WTC11 (cell line): ENCODE measurements at regions not wholly inside any gene's neighbourhood (a gene's known extent, or its start where the extent isn't known, plus 50 kb on each side); places are given as distances from the start of the nearest gene placed in this dataset.

Experiments used
- ATAC-seq: fragments of 200-7000 bp; cut with Tn5 transposase; 2 replicates; pipeline ENCODE4 v1.10.0; 2021; ENCODE audit warnings: mild to moderate bottlenecking, moderate library complexity
- CTCF ChIA-PET: fragments of 300-600 bp; sonication (Branson Sonifier 250); formaldehyde crosslinking; loops from one replicate; lab custom pipeline; 2021; ENCODE audit warnings: antibody characterized with exemption; lab: Charles Lee
- POLR2A ChIA-PET: fragments of 350-600 bp; sonication (Branson Sonifier 250); formaldehyde crosslinking; loops from one replicate; lab custom pipeline; 2021; ENCODE audit warnings: antibody characterized with exemption; lab: Charles Lee
- DNase-seq: peaks from one replicate; pipeline ENCODE4 v3.0.0; 2021; ENCODE audit warnings: low spot score
- H3K27ac Mint-ChIP-seq: 2 replicates; pipeline ENCODE4 v1.8.0; 2021; ENCODE audit warnings: mixed read lengths
- H3K27me3 Mint-ChIP-seq: 2 replicates; pipeline ENCODE4 v1.8.0; 2021; ENCODE audit warnings: low read depth, mild to moderate bottlenecking, moderate library complexity, mixed read lengths
- H3K36me3 Mint-ChIP-seq: 2 replicates; pipeline ENCODE4 v1.8.0; 2021; ENCODE audit warnings: mixed read lengths
- H3K4me1 Mint-ChIP-seq: 2 replicates; pipeline ENCODE4 v1.8.0; 2022; ENCODE audit warnings: mixed read lengths
- H3K4me3 Mint-ChIP-seq: 2 replicates; pipeline ENCODE4 v1.8.0; 2021; ENCODE audit warnings: mild to moderate bottlenecking, moderate library complexity, mixed read lengths
- H3K9me3 Mint-ChIP-seq: 2 replicates; pipeline ENCODE4 v1.8.0; 2021; ENCODE audit warnings: mixed read lengths
- CREB1 ChIP-seq: sonication (generic); formaldehyde crosslinking; IDR thresholded peaks from 2 replicates; pipeline ENCODE4 v1.8.0; 2023; ENCODE audit warnings: mild to moderate bottlenecking, missing genetic modification reagents
- ETV6 ChIP-seq: sonication (generic); formaldehyde crosslinking; IDR thresholded peaks from 2 replicates; pipeline ENCODE4 v1.8.1; 2022; ENCODE audit warnings: mild to moderate bottlenecking, missing genetic modification reagents
- GRHL2 ChIP-seq: fragments of 250-450 bp; sonication (Bioruptor Pico); IDR thresholded peaks from 2 replicates; pipeline ENCODE4 v1.8.0; 2022; ENCODE audit warnings: mild to moderate bottlenecking, moderate library complexity; ENCODE audit not compliant: insufficient replicate concordance, severe bottlenecking
- HMGA2 ChIP-seq: fragments of 250-450 bp; sonication (Bioruptor Pico); IDR thresholded peaks from 2 replicates; pipeline ENCODE4 v1.4.0; 2021; ENCODE audit warnings: mild to moderate bottlenecking, moderate library complexity
- IRF2 ChIP-seq: sonication (generic); formaldehyde crosslinking; IDR thresholded peaks from 2 replicates; pipeline ENCODE4 v1.8.0; 2022; ENCODE audit warnings: low read depth, missing genetic modification reagents, borderline replicate concordance
- KAT7 ChIP-seq: sonication (generic); formaldehyde crosslinking; IDR thresholded peaks from 2 replicates; pipeline ENCODE4 v1.8.1; 2023; ENCODE audit warnings: missing genetic modification reagents, mild to moderate bottlenecking, borderline replicate concordance
- MXD4 ChIP-seq: fragments of 250-450 bp; sonication (Bioruptor Pico); IDR thresholded peaks from 2 replicates; pipeline ENCODE4 v1.8.0; 2021; ENCODE audit warnings: mild to moderate bottlenecking, moderate library complexity, borderline replicate concordance
- NFYB ChIP-seq: sonication (generic); formaldehyde crosslinking; conservative IDR thresholded peaks from 2 replicates; pipeline ENCODE4 v1.8.0; 2022; ENCODE audit warnings: low read depth, missing genetic modification reagents
- PREB ChIP-seq: sonication (generic); formaldehyde crosslinking; IDR thresholded peaks from 2 replicates; pipeline ENCODE4 v1.8.1; 2022; ENCODE audit warnings: mild to moderate bottlenecking, missing genetic modification reagents, moderate library complexity, borderline replicate concordance
- SMAD4 ChIP-seq: sonication (generic); formaldehyde crosslinking; IDR thresholded peaks from 2 replicates; pipeline ENCODE4 v1.8.0; 2022; ENCODE audit warnings: mild to moderate bottlenecking, missing genetic modification reagents
- TEAD4 ChIP-seq: sonication (generic); formaldehyde crosslinking; IDR thresholded peaks from 2 replicates; pipeline ENCODE4 v1.8.0; 2022; ENCODE audit warnings: mild to moderate bottlenecking, missing genetic modification reagents
- TP53 ChIP-seq: sonication (generic); formaldehyde crosslinking; IDR thresholded peaks from 2 replicates; pipeline ENCODE4 v1.8.1; 2023; ENCODE audit warnings: mild to moderate bottlenecking, missing genetic modification reagents
- ZNF121 ChIP-seq: sonication (generic); formaldehyde crosslinking; IDR thresholded peaks from 2 replicates; pipeline ENCODE4 v1.8.0; 2023; ENCODE audit warnings: missing genetic modification reagents
- ZNF232 ChIP-seq: sonication (generic); formaldehyde crosslinking; IDR thresholded peaks from 2 replicates; pipeline ENCODE4 v1.8.0; 2022; ENCODE audit warnings: mild to moderate bottlenecking, missing genetic modification reagents
- ZNF423 ChIP-seq: fragments of 250-450 bp; sonication (Bioruptor Pico); IDR thresholded peaks from 2 replicates; pipeline ENCODE4 v2.1.2; 2022; ENCODE audit warnings: mild to moderate bottlenecking, moderate library complexity
- ZNF512 ChIP-seq: sonication (generic); formaldehyde crosslinking; IDR thresholded peaks from 2 replicates; pipeline ENCODE4 v1.8.1; 2022; ENCODE audit warnings: missing genetic modification reagents, borderline replicate concordance
- TF ChIP-seq, protein P1 (sequence below): sonication (generic); formaldehyde crosslinking; IDR thresholded peaks from 2 replicates; pipeline ENCODE4 v1.8.0; 2023; ENCODE audit warnings: missing genetic modification reagents
- TF ChIP-seq, protein P2 (sequence below): sonication (generic); formaldehyde crosslinking; IDR thresholded peaks from 2 replicates; pipeline ENCODE4 v1.8.0; 2022; ENCODE audit warnings: mild to moderate bottlenecking, missing genetic modification reagents
- TF ChIP-seq, protein P3 (sequence below): fragments of 200-600 bp; IDR thresholded peaks from 2 replicates; pipeline ENCODE4 v1.8.0; 2022; ENCODE audit warnings: antibody characterized with exemption
- TF ChIP-seq, protein P4 (sequence below): sonication (generic); formaldehyde crosslinking; IDR thresholded peaks from 2 replicates; pipeline ENCODE4 v1.8.0; 2023; ENCODE audit warnings: missing genetic modification reagents, mild to moderate bottlenecking, borderline replicate concordance

DNA sequence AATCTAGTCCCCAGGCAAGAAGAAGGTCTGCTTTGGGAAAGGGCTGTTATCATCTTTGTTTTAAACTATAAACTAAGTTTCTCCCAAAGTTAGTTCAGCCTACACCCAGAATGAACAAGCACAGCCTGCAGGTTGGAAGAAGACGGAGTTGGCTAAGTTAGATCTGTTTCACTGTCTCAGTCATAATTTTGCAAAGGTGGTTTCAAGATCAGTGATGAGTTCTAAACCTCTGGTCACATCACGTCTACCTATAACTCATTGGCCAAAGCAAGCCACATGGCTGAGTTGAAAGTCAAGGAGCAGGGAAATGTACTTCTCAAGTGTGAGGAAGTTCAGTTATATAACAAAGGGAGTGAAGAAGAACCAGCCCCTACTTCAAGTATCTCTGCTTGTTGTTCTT, 50.5 kb upstream of the ECI2 start:
- peaks cover 32% of the 10 kb centered on the region for H3K9me3 Mint-ChIP-seq
- no peak overlapping the region for H3K4me3 Mint-ChIP-seq
- TF ChIP-seq ZNF423: no peak
- no peak for TF ChIP-seq TP53
- no peak for TF ChIP-seq SMAD4 (CRISPR knock-in tag)
- TF ChIP-seq ZNF121 (CRISPR knock-in tag): no peak
- TF ChIP-seq MXD4 (CRISPR knock-in tag): no peak
- TF ChIP-seq TEAD4: no peak
- no peak for TF ChIP-seq NFYB (CRISPR knock-in tag)
- TF ChIP-seq, protein P1, sequence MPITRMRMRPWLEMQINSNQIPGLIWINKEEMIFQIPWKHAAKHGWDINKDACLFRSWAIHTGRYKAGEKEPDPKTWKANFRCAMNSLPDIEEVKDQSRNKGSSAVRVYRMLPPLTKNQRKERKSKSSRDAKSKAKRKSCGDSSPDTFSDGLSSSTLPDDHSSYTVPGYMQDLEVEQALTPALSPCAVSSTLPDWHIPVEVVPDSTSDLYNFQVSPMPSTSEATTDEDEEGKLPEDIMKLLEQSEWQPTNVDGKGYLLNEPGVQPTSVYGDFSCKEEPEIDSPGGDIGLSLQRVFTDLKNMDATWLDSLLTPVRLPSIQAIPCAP (CRISPR knock-in tag): no peak
- TF ChIP-seq, protein P2, sequence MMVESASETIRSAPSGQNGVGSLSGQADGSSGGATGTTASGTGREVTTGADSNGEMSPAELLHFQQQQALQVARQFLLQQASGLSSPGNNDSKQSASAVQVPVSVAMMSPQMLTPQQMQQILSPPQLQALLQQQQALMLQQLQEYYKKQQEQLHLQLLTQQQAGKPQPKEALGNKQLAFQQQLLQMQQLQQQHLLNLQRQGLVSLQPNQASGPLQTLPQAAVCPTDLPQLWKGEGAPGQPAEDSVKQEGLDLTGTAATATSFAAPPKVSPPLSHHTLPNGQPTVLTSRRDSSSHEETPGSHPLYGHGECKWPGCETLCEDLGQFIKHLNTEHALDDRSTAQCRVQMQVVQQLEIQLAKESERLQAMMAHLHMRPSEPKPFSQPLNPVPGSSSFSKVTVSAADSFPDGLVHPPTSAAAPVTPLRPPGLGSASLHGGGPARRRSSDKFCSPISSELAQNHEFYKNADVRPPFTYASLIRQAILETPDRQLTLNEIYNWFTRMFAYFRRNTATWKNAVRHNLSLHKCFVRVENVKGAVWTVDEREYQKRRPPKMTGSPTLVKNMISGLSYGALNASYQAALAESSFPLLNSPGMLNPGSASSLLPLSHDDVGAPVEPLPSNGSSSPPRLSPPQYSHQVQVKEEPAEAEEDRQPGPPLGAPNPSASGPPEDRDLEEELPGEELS (CRISPR knock-in tag): no peak
- no peak for TF ChIP-seq ZNF232 (CRISPR knock-in tag)
- TF ChIP-seq PREB (CRISPR knock-in tag): no peak
- no peak for TF ChIP-seq IRF2
- TF ChIP-seq KAT7 (CRISPR knock-in tag): no peak
- no peak for TF ChIP-seq GRHL2 (CRISPR knock-in tag)
- TF ChIP-seq ETV6 (CRISPR knock-in tag): no peak
- TF ChIP-seq HMGA2: no peak
- TF ChIP-seq ZNF512 (CRISPR knock-in tag): no peak
- TF ChIP-seq, protein P3, sequence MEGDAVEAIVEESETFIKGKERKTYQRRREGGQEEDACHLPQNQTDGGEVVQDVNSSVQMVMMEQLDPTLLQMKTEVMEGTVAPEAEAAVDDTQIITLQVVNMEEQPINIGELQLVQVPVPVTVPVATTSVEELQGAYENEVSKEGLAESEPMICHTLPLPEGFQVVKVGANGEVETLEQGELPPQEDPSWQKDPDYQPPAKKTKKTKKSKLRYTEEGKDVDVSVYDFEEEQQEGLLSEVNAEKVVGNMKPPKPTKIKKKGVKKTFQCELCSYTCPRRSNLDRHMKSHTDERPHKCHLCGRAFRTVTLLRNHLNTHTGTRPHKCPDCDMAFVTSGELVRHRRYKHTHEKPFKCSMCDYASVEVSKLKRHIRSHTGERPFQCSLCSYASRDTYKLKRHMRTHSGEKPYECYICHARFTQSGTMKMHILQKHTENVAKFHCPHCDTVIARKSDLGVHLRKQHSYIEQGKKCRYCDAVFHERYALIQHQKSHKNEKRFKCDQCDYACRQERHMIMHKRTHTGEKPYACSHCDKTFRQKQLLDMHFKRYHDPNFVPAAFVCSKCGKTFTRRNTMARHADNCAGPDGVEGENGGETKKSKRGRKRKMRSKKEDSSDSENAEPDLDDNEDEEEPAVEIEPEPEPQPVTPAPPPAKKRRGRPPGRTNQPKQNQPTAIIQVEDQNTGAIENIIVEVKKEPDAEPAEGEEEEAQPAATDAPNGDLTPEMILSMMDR: no peak
- TF ChIP-seq, all 79 proteins: peak for 0
- ChIA-PET CTCF (no interaction called here), POLR2A (no interaction called here)
- peaks cover 12% of the 10 kb centered on the region for H3K36me3 Mint-ChIP-seq
- peaks cover 6% of the 10 kb centered on the region for H3K4me1 Mint-ChIP-seq
- H3K27ac Mint-ChIP-seq: no peak overlapping the region
- ATAC-seq (no peak), DNase-seq (no peak)
- H3K27me3 Mint-ChIP-seq: peaks cover 4% of the 10 kb centered on the region

DNA sequence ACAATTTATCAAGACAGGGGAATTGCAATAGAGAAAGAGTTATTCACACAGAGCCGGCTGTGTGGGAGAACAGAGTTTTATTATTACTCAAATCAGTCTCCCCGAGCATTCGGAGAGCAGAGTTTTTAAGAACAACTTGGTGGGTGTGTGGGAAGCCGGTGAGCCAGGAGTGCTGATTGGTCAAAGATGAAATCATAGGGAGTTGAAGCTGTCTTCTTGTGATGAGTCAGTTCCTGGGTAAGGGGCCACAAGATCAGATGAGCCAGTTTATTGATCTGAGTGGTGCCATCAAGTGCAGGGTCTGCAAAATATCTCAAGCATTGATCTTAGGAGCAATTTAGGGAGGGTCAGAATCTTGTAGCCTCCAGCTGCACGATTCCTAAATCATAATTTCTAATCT, 50.0 kb upstream of the ECI2 start:
- no peak for DNase-seq
- ChIA-PET CTCF (no interaction called here), POLR2A (no interaction called here)
- Mint-ChIP-seq H3K36me3 (peaks cover 7% of the 10 kb centered on the region; the same call in 1 of the 2 replicates), H3K4me3 (no peak overlapping the region), H3K4me1 (peaks cover 7% of the 10 kb centered on the region), H3K27me3 (peaks cover 4% of the 10 kb centered on the region), H3K9me3 (peaks cover 28% of the 10 kb centered on the region), H3K27ac (no peak overlapping the region)
- ATAC-seq: no peak
- TF ChIP-seq, protein P3: no peak
- TF ChIP-seq, protein P4, sequence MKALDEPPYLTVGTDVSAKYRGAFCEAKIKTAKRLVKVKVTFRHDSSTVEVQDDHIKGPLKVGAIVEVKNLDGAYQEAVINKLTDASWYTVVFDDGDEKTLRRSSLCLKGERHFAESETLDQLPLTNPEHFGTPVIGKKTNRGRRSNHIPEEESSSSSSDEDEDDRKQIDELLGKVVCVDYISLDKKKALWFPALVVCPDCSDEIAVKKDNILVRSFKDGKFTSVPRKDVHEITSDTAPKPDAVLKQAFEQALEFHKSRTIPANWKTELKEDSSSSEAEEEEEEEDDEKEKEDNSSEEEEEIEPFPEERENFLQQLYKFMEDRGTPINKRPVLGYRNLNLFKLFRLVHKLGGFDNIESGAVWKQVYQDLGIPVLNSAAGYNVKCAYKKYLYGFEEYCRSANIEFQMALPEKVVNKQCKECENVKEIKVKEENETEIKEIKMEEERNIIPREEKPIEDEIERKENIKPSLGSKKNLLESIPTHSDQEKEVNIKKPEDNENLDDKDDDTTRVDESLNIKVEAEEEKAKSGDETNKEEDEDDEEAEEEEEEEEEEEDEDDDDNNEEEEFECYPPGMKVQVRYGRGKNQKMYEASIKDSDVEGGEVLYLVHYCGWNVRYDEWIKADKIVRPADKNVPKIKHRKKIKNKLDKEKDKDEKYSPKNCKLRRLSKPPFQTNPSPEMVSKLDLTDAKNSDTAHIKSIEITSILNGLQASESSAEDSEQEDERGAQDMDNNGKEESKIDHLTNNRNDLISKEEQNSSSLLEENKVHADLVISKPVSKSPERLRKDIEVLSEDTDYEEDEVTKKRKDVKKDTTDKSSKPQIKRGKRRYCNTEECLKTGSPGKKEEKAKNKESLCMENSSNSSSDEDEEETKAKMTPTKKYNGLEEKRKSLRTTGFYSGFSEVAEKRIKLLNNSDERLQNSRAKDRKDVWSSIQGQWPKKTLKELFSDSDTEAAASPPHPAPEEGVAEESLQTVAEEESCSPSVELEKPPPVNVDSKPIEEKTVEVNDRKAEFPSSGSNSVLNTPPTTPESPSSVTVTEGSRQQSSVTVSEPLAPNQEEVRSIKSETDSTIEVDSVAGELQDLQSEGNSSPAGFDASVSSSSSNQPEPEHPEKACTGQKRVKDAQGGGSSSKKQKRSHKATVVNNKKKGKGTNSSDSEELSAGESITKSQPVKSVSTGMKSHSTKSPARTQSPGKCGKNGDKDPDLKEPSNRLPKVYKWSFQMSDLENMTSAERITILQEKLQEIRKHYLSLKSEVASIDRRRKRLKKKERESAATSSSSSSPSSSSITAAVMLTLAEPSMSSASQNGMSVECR (CRISPR knock-in tag): no peak
- TF ChIP-seq, protein P2 (CRISPR knock-in tag): no peak
- TF ChIP-seq CREB1 (CRISPR knock-in tag): no peak
